GM12892 (cell line): ENCODE measurements at regions not wholly inside any gene's neighbourhood (a gene's known extent, or its start where the extent isn't known, plus 50 kb on each side); places are given as distances from the start of the nearest gene placed in this dataset.

ENCODE experiments used
- POLR2A ChIP-seq: IDR thresholded peaks from 2 replicates; pipeline ENCODE4 v1.6.1; 2011; ENCODE audit warnings: low read depth, low read length, control low read depth
- TAF1 ChIP-seq: IDR thresholded peaks from 2 replicates; pipeline ENCODE4 v1.6.1; 2011; ENCODE audit warnings: low read depth, mild to moderate bottlenecking, control low read depth, low read length, borderline replicate concordance

DNA sequence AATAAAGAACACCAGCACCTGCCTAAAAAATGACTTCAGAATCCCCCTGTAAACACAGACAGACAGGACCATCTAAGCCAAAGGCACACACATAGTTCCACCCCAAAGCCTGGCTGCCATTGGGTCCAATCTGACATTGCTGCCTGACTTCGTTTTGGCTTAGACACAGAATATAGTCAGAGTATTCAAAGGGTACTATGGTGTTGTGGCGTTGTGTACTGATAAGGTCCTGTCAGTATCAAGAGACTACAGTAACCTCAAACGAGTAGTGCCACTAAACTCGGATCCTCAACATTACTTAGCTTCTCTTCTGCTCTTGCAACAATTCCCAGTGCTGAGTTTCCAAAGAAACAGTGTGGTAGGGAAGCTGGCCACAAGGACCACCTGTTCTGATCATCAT is 169.3 kb upstream of the NR5A2 start:
- TF ChIP-seq POLR2A (no peak), TAF1 (no peak)
